K562 (cell line): ENCODE measurements at regions not wholly inside any gene's neighbourhood (a gene's known extent, or its start where the extent isn't known, plus 50 kb on each side); places are given as distances from the start of the nearest gene placed in this dataset.
A peak's percentile ranks its signal among the peaks of the same experiment; 100 is the strongest.

ENCODE experiments used
- BRCA1 ChIP-seq, 2 experiments: fragments of 450-650 bp in 1 of 2; sonication (generic) in 1 of 2; formaldehyde crosslinking in 1 of 2; IDR thresholded peaks; 2 replicates each; pipeline versions ENCODE4 v1.5.0 to v1.6.1; 2017 to 2020; ENCODE audit warnings: mild to moderate bottlenecking in 1 of 2, missing genetic modification reagents in 1 of 2
- CXXC5 ChIP-seq: fragments of 250-450 bp; sonication (Bioruptor Pico); IDR thresholded peaks from 2 replicates; pipeline ENCODE4 v1.8.0; 2022; ENCODE audit warnings: inconsistent platforms, mild to moderate bottlenecking, moderate library complexity
- HDAC3 ChIP-seq: fragments of 450-650 bp; IDR thresholded peaks from 2 replicates; pipeline ENCODE4 v1.6.1; 2018; ENCODE audit warnings: borderline replicate concordance, mild to moderate bottlenecking, moderate library complexity; ENCODE audit not compliant: partially characterized antibody
- JUND ChIP-seq, 2 experiments: IDR thresholded peaks; 2 replicates in 1 of 2; 3 replicates in 1 of 2; pipeline ENCODE4 v1.6.1; 2011; ENCODE audit warnings: borderline replicate concordance in 2 of 2, low read depth in 2 of 2, low read length in 2 of 2, improper control_type of control experiment in 1 of 2, missing biosample characterization in 1 of 2, missing genetic modification characterization in 1 of 2, missing genetic modification reagents in 1 of 2
- KHSRP ChIP-seq: fragments of 450-650 bp; IDR thresholded peaks from 2 replicates; pipeline ENCODE4 v1.6.1; 2017
- L3MBTL2 ChIP-seq: fragments of 450-650 bp; IDR thresholded peaks from 2 replicates; pipeline ENCODE4 v1.6.1; 2016; ENCODE audit warnings: mild to moderate bottlenecking, moderate library complexity
- MAZ ChIP-seq, 2 experiments: fragments of 450-650 bp in 1 of 2; sonication (generic) in 1 of 2; formaldehyde crosslinking; IDR thresholded peaks in 1 of 2; conservative IDR thresholded peaks in 1 of 2; 2 replicates each; pipeline versions ENCODE4 v1.4.0 to v1.5.0; 2020; ENCODE audit warnings: mild to moderate bottlenecking in 1 of 2, missing genetic modification reagents in 1 of 2
- MEIS2 ChIP-seq: fragments of 450-650 bp; IDR thresholded peaks from 2 replicates; pipeline ENCODE4 v1.6.1; 2014; ENCODE audit warnings: mild to moderate bottlenecking; ENCODE audit not compliant: partially characterized antibody
- NFRKB ChIP-seq: fragments of 450-650 bp; IDR thresholded peaks from 2 replicates; pipeline ENCODE4 v1.6.1; 2016; ENCODE audit warnings: low read depth
- NR3C1 ChIP-seq: sonication (generic); formaldehyde crosslinking; IDR thresholded peaks from 2 replicates; pipeline ENCODE4 v1.8.1; 2022; ENCODE audit warnings: missing genetic modification reagents
- POLR2H ChIP-seq: IDR thresholded peaks from 2 replicates; pipeline ENCODE4 v1.6.1; 2016; ENCODE audit warnings: missing genetic modification characterization, low read depth, mild to moderate bottlenecking, control low read depth, missing compliant biosample characterization, moderate library complexity
- RBM34 ChIP-seq: fragments of 200-400 bp; formaldehyde crosslinking; IDR thresholded peaks from 2 replicates; pipeline ENCODE4 v1.6.1; 2018; ENCODE audit warnings: low read length, borderline replicate concordance; ENCODE audit not compliant: insufficient read depth
- SMAD4 ChIP-seq: fragments of 250-450 bp; sonication (Bioruptor Pico); conservative IDR thresholded peaks from 2 replicates; pipeline ENCODE4 v1.8.0; 2021; ENCODE audit warnings: inconsistent platforms, mild to moderate bottlenecking, moderate library complexity
- SOX6 ChIP-seq: fragments of 450-650 bp; IDR thresholded peaks from 2 replicates; pipeline ENCODE4 v1.6.1; 2014; ENCODE audit warnings: mild to moderate bottlenecking
- SREBF2 ChIP-seq: sonication (generic); formaldehyde crosslinking; IDR thresholded peaks from 2 replicates; pipeline ENCODE4 v1.4.0; 2020; ENCODE audit warnings: mild to moderate bottlenecking, missing genetic modification reagents
- ZNF12 ChIP-seq: sonication (generic); formaldehyde crosslinking; IDR thresholded peaks from 2 replicates; pipeline ENCODE4 v1.4.0; 2020; ENCODE audit warnings: mild to moderate bottlenecking, missing genetic modification reagents
- ZNF316 ChIP-seq: fragments of 450-650 bp; IDR thresholded peaks from 2 replicates; pipeline ENCODE4 v1.6.1; 2016
- ZNF507 ChIP-seq: conservative IDR thresholded peaks from 2 replicates; pipeline ENCODE4 v1.6.1; 2017; ENCODE audit warnings: missing genetic modification characterization, missing compliant biosample characterization
- TF ChIP-seq, protein P1 (sequence below): fragments of 200-600 bp; sonication (generic); IDR thresholded peaks from one replicate; pipeline ENCODE4 v1.6.1; 2012; ENCODE audit warnings: mild to moderate bottlenecking, low read depth, low read length, inconsistent platforms

DNA sequence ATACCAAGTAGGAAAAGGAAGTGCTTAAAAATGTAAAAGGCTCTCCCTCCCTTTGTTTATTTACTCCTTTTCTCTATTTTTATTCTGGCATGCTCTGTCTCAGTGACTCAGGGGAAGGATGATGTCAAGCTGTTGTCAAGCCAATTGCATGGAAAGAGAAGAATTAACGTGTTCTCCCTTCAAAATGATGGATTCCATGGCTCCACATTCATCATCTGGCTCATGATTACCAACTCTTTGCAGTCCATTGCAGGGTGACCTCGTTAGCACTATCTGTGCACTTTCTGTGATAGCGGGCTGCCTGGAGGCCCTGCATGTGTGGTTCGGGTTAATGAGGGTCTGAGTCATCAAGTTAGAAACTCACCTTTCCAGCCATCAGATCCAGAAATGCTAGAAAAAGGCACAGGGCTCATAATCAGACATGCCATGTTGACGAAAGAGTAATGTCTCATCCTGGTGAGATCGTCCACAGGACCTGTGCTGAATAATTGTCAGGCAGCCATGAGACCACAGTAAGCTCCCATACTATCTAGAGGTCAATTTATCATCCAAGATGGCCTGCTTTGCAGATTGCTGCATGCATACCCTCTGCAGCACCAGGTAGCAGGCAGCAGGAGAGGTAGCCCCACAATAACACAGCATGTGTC is 79.2 kb upstream of the BTG1 start (continued):
- no peak for TF ChIP-seq RBM34
- TF ChIP-seq POLR2H (tag) = no peak
- TF ChIP-seq SMAD4 (CRISPR knock-in tag) = no peak
- TF ChIP-seq, protein P1, sequence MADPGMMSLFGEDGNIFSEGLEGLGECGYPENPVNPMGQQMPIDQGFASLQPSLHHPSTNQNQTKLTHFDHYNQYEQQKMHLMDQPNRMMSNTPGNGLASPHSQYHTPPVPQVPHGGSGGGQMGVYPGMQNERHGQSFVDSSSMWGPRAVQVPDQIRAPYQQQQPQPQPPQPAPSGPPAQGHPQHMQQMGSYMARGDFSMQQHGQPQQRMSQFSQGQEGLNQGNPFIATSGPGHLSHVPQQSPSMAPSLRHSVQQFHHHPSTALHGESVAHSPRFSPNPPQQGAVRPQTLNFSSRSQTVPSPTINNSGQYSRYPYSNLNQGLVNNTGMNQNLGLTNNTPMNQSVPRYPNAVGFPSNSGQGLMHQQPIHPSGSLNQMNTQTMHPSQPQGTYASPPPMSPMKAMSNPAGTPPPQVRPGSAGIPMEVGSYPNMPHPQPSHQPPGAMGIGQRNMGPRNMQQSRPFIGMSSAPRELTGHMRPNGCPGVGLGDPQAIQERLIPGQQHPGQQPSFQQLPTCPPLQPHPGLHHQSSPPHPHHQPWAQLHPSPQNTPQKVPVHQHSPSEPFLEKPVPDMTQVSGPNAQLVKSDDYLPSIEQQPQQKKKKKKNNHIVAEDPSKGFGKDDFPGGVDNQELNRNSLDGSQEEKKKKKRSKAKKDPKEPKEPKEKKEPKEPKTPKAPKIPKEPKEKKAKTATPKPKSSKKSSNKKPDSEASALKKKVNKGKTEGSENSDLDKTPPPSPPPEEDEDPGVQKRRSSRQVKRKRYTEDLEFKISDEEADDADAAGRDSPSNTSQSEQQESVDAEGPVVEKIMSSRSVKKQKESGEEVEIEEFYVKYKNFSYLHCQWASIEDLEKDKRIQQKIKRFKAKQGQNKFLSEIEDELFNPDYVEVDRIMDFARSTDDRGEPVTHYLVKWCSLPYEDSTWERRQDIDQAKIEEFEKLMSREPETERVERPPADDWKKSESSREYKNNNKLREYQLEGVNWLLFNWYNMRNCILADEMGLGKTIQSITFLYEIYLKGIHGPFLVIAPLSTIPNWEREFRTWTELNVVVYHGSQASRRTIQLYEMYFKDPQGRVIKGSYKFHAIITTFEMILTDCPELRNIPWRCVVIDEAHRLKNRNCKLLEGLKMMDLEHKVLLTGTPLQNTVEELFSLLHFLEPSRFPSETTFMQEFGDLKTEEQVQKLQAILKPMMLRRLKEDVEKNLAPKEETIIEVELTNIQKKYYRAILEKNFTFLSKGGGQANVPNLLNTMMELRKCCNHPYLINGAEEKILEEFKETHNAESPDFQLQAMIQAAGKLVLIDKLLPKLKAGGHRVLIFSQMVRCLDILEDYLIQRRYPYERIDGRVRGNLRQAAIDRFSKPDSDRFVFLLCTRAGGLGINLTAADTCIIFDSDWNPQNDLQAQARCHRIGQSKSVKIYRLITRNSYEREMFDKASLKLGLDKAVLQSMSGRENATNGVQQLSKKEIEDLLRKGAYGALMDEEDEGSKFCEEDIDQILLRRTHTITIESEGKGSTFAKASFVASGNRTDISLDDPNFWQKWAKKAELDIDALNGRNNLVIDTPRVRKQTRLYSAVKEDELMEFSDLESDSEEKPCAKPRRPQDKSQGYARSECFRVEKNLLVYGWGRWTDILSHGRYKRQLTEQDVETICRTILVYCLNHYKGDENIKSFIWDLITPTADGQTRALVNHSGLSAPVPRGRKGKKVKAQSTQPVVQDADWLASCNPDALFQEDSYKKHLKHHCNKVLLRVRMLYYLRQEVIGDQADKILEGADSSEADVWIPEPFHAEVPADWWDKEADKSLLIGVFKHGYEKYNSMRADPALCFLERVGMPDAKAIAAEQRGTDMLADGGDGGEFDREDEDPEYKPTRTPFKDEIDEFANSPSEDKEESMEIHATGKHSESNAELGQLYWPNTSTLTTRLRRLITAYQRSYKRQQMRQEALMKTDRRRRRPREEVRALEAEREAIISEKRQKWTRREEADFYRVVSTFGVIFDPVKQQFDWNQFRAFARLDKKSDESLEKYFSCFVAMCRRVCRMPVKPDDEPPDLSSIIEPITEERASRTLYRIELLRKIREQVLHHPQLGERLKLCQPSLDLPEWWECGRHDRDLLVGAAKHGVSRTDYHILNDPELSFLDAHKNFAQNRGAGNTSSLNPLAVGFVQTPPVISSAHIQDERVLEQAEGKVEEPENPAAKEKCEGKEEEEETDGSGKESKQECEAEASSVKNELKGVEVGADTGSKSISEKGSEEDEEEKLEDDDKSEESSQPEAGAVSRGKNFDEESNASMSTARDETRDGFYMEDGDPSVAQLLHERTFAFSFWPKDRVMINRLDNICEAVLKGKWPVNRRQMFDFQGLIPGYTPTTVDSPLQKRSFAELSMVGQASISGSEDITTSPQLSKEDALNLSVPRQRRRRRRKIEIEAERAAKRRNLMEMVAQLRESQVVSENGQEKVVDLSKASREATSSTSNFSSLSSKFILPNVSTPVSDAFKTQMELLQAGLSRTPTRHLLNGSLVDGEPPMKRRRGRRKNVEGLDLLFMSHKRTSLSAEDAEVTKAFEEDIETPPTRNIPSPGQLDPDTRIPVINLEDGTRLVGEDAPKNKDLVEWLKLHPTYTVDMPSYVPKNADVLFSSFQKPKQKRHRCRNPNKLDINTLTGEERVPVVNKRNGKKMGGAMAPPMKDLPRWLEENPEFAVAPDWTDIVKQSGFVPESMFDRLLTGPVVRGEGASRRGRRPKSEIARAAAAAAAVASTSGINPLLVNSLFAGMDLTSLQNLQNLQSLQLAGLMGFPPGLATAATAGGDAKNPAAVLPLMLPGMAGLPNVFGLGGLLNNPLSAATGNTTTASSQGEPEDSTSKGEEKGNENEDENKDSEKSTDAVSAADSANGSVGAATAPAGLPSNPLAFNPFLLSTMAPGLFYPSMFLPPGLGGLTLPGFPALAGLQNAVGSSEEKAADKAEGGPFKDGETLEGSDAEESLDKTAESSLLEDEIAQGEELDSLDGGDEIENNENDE = no peak
- peak; percentile 91 for TF ChIP-seq MEIS2
- TF ChIP-seq SREBF2 = no peak
- TF ChIP-seq BRCA1 (IDR thresholded peaks at IDR 0.05) = no peak
- no peak for TF ChIP-seq BRCA1 (CRISPR knock-in tag; IDR thresholded peaks at IDR 0.05)
- peak; percentile 37; the same call in 1 of the 2 replicates for TF ChIP-seq L3MBTL2
- TF ChIP-seq NR3C1 (CRISPR knock-in tag) = no peak
- TF ChIP-seq ZNF507 (tag) = no peak
- TF ChIP-seq NFRKB = no peak
- TF ChIP-seq MAZ (CRISPR knock-in tag; conservative IDR thresholded peaks at IDR 0.05 in 1 of 2, IDR thresholded peaks at IDR 0.05 in 1 of 2) = 0 out of 4 replicates have a peak, but pooled peaks of 1 of the 2 experiments have one; percentile 24
- TF ChIP-seq ZNF316 = peak; percentile 62
- TF ChIP-seq HDAC3 = no peak
- TF ChIP-seq CXXC5 (CRISPR knock-in tag) = peak; percentile 11
- no peak for TF ChIP-seq ZNF12 (CRISPR knock-in tag)
- TF ChIP-seq SOX6 = 0 out of 2 replicates have a peak, but pooled peaks have one; percentile 11
- TF ChIP-seq JUND (IDR thresholded peaks at IDR 0.05; ENCODE audit: borderline replicate concordance, low read depth, low read length) = peak; percentile 92
- TF ChIP-seq JUND (tag; IDR thresholded peaks at IDR 0.05; ENCODE audit: borderline replicate concordance, low read depth, low read length) = peak; percentile 92; the same call in 2 of the 3 replicates
- no peak for TF ChIP-seq KHSRP
